ENCODE measurements at regions not wholly inside any gene's neighbourhood (a gene's known extent, or its start where the extent isn't known, plus 50 kb on each side); places are given as distances from the start of the nearest gene placed in this dataset.

DNA sequence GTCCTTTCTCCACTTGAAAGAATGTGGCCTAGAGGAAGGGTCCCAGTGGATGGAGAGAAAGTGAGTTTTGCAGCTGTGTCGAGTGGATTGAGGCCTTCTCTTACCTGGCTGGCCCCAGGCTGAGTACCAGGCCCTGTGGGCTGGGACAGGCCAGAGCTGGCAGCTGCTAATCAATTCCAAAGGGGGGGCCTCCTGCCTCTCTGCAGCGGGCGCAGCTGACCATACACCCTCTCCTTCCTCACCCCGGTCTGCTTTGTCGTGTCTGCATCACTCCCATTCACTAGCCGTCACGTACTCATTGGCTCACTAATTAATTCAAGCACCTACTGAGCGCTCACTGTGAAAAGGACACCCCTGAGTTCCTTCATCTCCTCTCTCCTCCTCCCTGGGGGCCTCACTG, 58.4 kb upstream of the PITX1 start:
- no peak for TF ChIP-seq CTCF (IDR thresholded peaks at IDR 0.05)
- no peak for TF ChIP-seq POLR2A (IDR thresholded peaks at IDR 0.05)

Measured in lower leg skin (tissue), 3 donors.